Tibial nerve (tissue), 4 donors: ENCODE measurements at regions not wholly inside any gene's neighbourhood (a gene's known extent, or its start where the extent isn't known, plus 50 kb on each side); places are given as distances from the start of the nearest gene placed in this dataset.

Experiments used
- DNase-seq, 2 donors: peaks; one replicate each; pipeline ENCODE4 v3.0.0-alpha.2; 2019; ENCODE audit warnings: low spot score in 2 of 2
- H3K27ac ChIP-seq, 4 donors: fragments of 200-600 bp; sonication (generic) in 3 of 4; one replicate each; pipeline ENCODE4 v1.5.1; 2017 to 2019; ENCODE audit warnings: mild to moderate bottlenecking in 1 of 4
- H3K27me3 ChIP-seq, 2 donors: fragments of 200-600 bp; sonication (generic) in 1 of 2; one replicate each; pipeline versions ENCODE4 v1.5.1 to v1.6.0; 2017 to 2019
- H3K36me3 ChIP-seq, 3 donors: fragments of 200-600 bp; sonication (generic); one replicate each; pipeline ENCODE4 v1.5.1; 2018 to 2019
- H3K4me1 ChIP-seq, 4 donors: fragments of 200-600 bp; sonication (generic) in 3 of 4; one replicate each; pipeline ENCODE4 v1.5.1; 2017 to 2019
- H3K4me3 ChIP-seq, 4 donors: fragments of 200-600 bp; sonication (generic) in 3 of 4; one replicate each; pipeline ENCODE4 v1.5.1; 2017 to 2019; ENCODE audit warnings: mild to moderate bottlenecking in 1 of 4, moderate library complexity in 1 of 4
- H3K9me3 ChIP-seq, 4 donors: fragments of 200-600 bp; sonication (generic) in 3 of 4; one replicate each; pipeline ENCODE4 v1.5.1; 2017 to 2019
- CTCF ChIP-seq, 5 experiments: fragments of 200-600 bp in 3 of 5; fragments of 450-650 bp in 2 of 5; sonication (generic) in 3 of 5; IDR thresholded peaks; one replicate each; pipeline ENCODE4 v1.5.1; 2016 to 2019; ENCODE audit warnings: antibody characterized with exemption in 5 of 5, mild to moderate bottlenecking in 3 of 5, moderate library complexity in 2 of 5
- EP300 ChIP-seq, 2 donors: sonication (generic); formaldehyde crosslinking; IDR thresholded peaks; one replicate each; pipeline ENCODE4 v1.6.1; 2017; ENCODE audit warnings: antibody characterized with exemption in 2 of 2, mild to moderate bottlenecking in 1 of 2
- POLR2A ChIP-seq, 2 donors: fragments of 450-650 bp; IDR thresholded peaks; one replicate each; pipeline ENCODE4 v1.6.1; 2017; ENCODE audit warnings: antibody characterized with exemption in 2 of 2, mild to moderate bottlenecking in 2 of 2, moderate library complexity in 2 of 2
- WGBS, 2 donors: methylation state at CpG; one replicate each; pipeline ENCODE4 v1.1.5; 2018; 5-methylcytosine and 5-hydroxymethylcytosine counted together

- no peak for DNase-seq
- Histone ChIP-seq H3K27me3 (no peaks in the 10 kb centered on the region), H3K4me3 (no peak overlapping the region), H3K27ac (no peak overlapping the region), H3K9me3 (no peaks in the 10 kb centered on the region), H3K4me1 (no peaks in the 10 kb centered on the region), H3K36me3 (no peaks in the 10 kb centered on the region)
- TF ChIP-seq EP300 (IDR thresholded peaks at IDR 0.05) (no peak), POLR2A (IDR thresholded peaks at IDR 0.05) (no peak), CTCF (IDR thresholded peaks at IDR 0.05) (no peak)
- 47 to 54% methylated on average over 3 of the region's 3 CpGs for WGBS, 2 donors
Measured at GRCh38 chr1:208537198-208537597, 293.0 kb upstream of the PLXNA2 start.

- no peak overlapping the region for H3K4me3 ChIP-seq
- no peaks in the 10 kb centered on the region for H3K27me3 ChIP-seq
- no peak for DNase-seq
- no peak for TF ChIP-seq POLR2A (IDR thresholded peaks at IDR 0.05)
- TF ChIP-seq CTCF (IDR thresholded peaks at IDR 0.05): no peak
- TF ChIP-seq EP300 (IDR thresholded peaks at IDR 0.05): no peak
- no peaks in the 10 kb centered on the region for H3K4me1 ChIP-seq
- H3K27ac ChIP-seq: no peak overlapping the region
- 90 to 94% methylated on average over 7 of the region's 7 CpGs for WGBS, 2 donors
- no peaks in the 10 kb centered on the region for H3K36me3 ChIP-seq
- no peaks in the 10 kb centered on the region for H3K9me3 ChIP-seq
Measured at GRCh38 chr1:208538078-208538477, 293.9 kb upstream of the PLXNA2 start.

GRCh38 chr1:208538587-208538986 lies 294.4 kb upstream of the PLXNA2 start:
- Histone ChIP-seq H3K4me3 (no peak overlapping the region), H3K27me3 (no peaks in the 10 kb centered on the region), H3K9me3 (no peaks in the 10 kb centered on the region), H3K27ac (no peak overlapping the region), H3K4me1 (no peaks in the 10 kb centered on the region), H3K36me3 (no peaks in the 10 kb centered on the region)
- TF ChIP-seq CTCF (IDR thresholded peaks at IDR 0.05) (no peak), POLR2A (IDR thresholded peaks at IDR 0.05) (no peak), EP300 (IDR thresholded peaks at IDR 0.05) (no peak)
- 79 to 91% methylated on average over 5 of the region's 5 CpGs for WGBS, 2 donors
- no peak for DNase-seq

GRCh38 chr1:208540724-208541123 lies 296.5 kb upstream of the PLXNA2 start:
- TF ChIP-seq EP300 (IDR thresholded peaks at IDR 0.05) (no peak), POLR2A (IDR thresholded peaks at IDR 0.05) (no peak), CTCF (IDR thresholded peaks at IDR 0.05) (no peak)
- 98 to 100% methylated on average over 2 of the region's 2 CpGs for WGBS, 2 donors
- no peak overlapping the region for H3K27ac ChIP-seq
- no peak for DNase-seq
- H3K9me3 ChIP-seq: no peaks in the 10 kb centered on the region
- H3K4me1 ChIP-seq: no peaks in the 10 kb centered on the region
- H3K36me3 ChIP-seq: no peaks in the 10 kb centered on the region
- no peaks in the 10 kb centered on the region for H3K27me3 ChIP-seq
- H3K4me3 ChIP-seq: no peak overlapping the region

- no peak overlapping the region for H3K27ac ChIP-seq
- 92 to 96% methylated on average over 4 of the region's 4 CpGs for WGBS, 2 donors
- no peaks in the 10 kb centered on the region for H3K4me1 ChIP-seq
- H3K9me3 ChIP-seq: no peaks in the 10 kb centered on the region
- H3K27me3 ChIP-seq: no peaks in the 10 kb centered on the region
- TF ChIP-seq EP300 (IDR thresholded peaks at IDR 0.05) (no peak), POLR2A (IDR thresholded peaks at IDR 0.05) (no peak), CTCF (IDR thresholded peaks at IDR 0.05) (no peak)
- no peaks in the 10 kb centered on the region for H3K36me3 ChIP-seq
- H3K4me3 ChIP-seq: no peak overlapping the region
- DNase-seq: no peak
Measured at GRCh38 chr1:208541225-208541855, 297.2 kb upstream of the PLXNA2 start.
